A549 (cell line): ENCODE measurements at regions not wholly inside any gene's neighbourhood (a gene's known extent, or its start where the extent isn't known, plus 50 kb on each side); places are given as distances from the start of the nearest gene placed in this dataset.

Source experiments
- CHD4 ChIP-seq: fragments of 200-600 bp; sonication (generic); IDR thresholded peaks from 2 replicates; pipeline ENCODE4 v1.6.1; 2016; ENCODE audit warnings: antibody characterized with exemption, mild to moderate bottlenecking, borderline replicate concordance
- EP300 ChIP-seq, 2 experiments: fragments of >200 bp; sonication (Bioruptor Twin); formaldehyde crosslinking; IDR thresholded peaks; 2 replicates in 1 of 2; 3 replicates in 1 of 2; pipeline ENCODE4 v1.6.1; 2016 to 2017
- JUNB ChIP-seq: fragments of >200 bp; sonication (Bioruptor Twin); formaldehyde crosslinking; IDR thresholded peaks from 2 replicates; pipeline ENCODE4 v1.6.1; 2016
- NR3C1 ChIP-seq: fragments of >200 bp; sonication (Bioruptor Twin); formaldehyde crosslinking; IDR thresholded peaks from 3 replicates; pipeline ENCODE4 v1.6.1; 2017
- POLR2A ChIP-seq: IDR thresholded peaks from 2 replicates; pipeline ENCODE4 v1.6.1; 2012; ENCODE audit warnings: mild to moderate bottlenecking, low read length
- RFX5 ChIP-seq: fragments of 450-650 bp; IDR thresholded peaks from 2 replicates; pipeline ENCODE4 v1.7.1; 2014; ENCODE audit warnings: antibody characterized with exemption, mild to moderate bottlenecking, moderate library complexity
- SMC3 ChIP-seq: fragments of >200 bp; sonication (Bioruptor Twin); formaldehyde crosslinking; IDR thresholded peaks from 3 replicates; pipeline ENCODE4 v1.6.1; 2018; ENCODE audit warnings: inconsistent platforms
- TP53 ChIP-seq: fragments of 250-450 bp; sonication (Bioruptor Pico); IDR thresholded peaks from 2 replicates; pipeline ENCODE4 v1.5.0; 2021; ENCODE audit warnings: mild to moderate bottlenecking, moderate library complexity
- ZFP36 ChIP-seq: fragments of 450-650 bp; IDR thresholded peaks from 2 replicates; pipeline ENCODE4 v1.6.1; 2014; ENCODE audit warnings: borderline replicate concordance; ENCODE audit not compliant: partially characterized antibody
- TF ChIP-seq, protein P1 (sequence below): fragments of 150-350 bp; IDR thresholded peaks from 2 replicates; pipeline ENCODE4 v1.6.1; 2014; ENCODE audit warnings: low read depth, mild to moderate bottlenecking, low read length
- TF ChIP-seq, protein P2 (sequence below): fragments of >200 bp; sonication (Bioruptor Twin); formaldehyde crosslinking; IDR thresholded peaks from 3 replicates; pipeline ENCODE4 v1.5.1; 2016
- TF ChIP-seq, protein P3 (sequence below): IDR thresholded peaks from 2 replicates; pipeline ENCODE4 v1.6.1; 2012
- TF ChIP-seq, protein P4 (sequence below): IDR thresholded peaks from 2 replicates; pipeline ENCODE4 v1.6.1; 2012

DNA sequence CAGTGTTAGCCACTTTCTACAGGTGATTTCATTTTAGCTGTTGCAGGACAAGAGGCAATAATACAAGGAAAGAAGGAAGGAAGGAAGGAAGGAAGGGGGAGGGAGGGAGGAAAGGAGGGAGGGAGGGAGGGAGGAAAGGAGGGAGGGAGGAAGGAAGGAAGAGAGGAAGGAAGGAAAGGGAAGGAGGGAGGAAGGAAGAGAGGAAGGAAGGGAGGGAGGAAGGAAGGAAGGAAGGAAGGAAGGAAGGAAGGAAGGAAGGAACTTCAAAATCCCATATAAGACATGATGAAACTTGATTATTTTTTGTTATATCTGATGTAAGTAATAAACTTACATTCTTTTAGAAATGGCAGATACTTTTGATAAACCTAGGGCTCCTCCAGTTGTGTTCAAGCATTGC, 83.6 kb downstream of the TFAP2B start:
- TF ChIP-seq, protein P1, sequence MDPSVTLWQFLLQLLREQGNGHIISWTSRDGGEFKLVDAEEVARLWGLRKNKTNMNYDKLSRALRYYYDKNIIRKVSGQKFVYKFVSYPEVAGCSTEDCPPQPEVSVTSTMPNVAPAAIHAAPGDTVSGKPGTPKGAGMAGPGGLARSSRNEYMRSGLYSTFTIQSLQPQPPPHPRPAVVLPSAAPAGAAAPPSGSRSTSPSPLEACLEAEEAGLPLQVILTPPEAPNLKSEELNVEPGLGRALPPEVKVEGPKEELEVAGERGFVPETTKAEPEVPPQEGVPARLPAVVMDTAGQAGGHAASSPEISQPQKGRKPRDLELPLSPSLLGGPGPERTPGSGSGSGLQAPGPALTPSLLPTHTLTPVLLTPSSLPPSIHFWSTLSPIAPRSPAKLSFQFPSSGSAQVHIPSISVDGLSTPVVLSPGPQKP: no peak
- TF ChIP-seq POLR2A (no peak), CHD4 (no peak), RFX5 (no peak), JUNB (no peak), TP53 (CRISPR knock-in tag) (no peak), SMC3 (no peak), ZFP36 (no peak), NR3C1 (no peak), EP300 (IDR thresholded peaks at IDR 0.05) (no peak)
- TF ChIP-seq, protein P2, sequence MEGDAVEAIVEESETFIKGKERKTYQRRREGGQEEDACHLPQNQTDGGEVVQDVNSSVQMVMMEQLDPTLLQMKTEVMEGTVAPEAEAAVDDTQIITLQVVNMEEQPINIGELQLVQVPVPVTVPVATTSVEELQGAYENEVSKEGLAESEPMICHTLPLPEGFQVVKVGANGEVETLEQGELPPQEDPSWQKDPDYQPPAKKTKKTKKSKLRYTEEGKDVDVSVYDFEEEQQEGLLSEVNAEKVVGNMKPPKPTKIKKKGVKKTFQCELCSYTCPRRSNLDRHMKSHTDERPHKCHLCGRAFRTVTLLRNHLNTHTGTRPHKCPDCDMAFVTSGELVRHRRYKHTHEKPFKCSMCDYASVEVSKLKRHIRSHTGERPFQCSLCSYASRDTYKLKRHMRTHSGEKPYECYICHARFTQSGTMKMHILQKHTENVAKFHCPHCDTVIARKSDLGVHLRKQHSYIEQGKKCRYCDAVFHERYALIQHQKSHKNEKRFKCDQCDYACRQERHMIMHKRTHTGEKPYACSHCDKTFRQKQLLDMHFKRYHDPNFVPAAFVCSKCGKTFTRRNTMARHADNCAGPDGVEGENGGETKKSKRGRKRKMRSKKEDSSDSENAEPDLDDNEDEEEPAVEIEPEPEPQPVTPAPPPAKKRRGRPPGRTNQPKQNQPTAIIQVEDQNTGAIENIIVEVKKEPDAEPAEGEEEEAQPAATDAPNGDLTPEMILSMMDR: no peak
- TF ChIP-seq, protein P3, sequence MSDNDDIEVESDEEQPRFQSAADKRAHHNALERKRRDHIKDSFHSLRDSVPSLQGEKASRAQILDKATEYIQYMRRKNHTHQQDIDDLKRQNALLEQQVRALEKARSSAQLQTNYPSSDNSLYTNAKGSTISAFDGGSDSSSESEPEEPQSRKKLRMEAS: no peak
- TF ChIP-seq, protein P4, sequence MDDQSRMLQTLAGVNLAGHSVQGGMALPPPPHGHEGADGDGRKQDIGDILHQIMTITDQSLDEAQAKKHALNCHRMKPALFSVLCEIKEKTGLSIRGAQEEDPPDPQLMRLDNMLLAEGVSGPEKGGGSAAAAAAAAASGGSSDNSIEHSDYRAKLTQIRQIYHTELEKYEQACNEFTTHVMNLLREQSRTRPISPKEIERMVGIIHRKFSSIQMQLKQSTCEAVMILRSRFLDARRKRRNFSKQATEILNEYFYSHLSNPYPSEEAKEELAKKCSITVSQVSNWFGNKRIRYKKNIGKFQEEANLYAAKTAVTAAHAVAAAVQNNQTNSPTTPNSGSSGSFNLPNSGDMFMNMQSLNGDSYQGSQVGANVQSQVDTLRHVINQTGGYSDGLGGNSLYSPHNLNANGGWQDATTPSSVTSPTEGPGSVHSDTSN: no peak
